ENCODE measurements at regions not wholly inside any gene's neighbourhood (a gene's known extent, or its start where the extent isn't known, plus 50 kb on each side); places are given as distances from the start of the nearest gene placed in this dataset.
"Not testable (repeated sequence)": the region's sequence is repeated elsewhere in the genome, so short reads cannot be mapped to it uniquely, and the experiment has no call there.

DNA sequence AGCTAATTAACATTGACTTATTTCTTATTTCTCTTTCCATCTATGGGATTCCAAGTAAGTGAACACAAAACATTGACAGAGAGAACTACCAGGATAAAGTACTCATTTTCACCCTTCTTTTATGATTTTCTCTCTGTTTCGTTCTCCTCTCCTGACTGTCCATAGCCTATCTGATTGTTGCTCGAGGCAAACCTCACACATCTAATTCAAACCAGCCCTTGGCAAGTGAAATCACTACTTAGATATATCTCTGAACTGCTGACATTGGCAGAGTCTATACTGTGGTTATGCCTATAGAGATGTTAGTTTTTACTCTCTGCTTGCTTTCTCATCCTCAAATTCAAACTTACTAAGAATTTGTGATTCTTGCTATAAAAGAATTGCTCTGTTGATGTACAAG, 248.8 kb downstream of the ISL1 start:
- Histone ChIP-seq H3K27ac (ENCODE audit: low read depth in 2 of 2, low read length in 1 of 2) (peak overlapping the region in 1 of 2 experiments; percentile 83; a peak in 2 of 4 replicates), H4K20me1 (ENCODE audit: insufficient read depth) (no peaks in the 10 kb centered on the region), H3K79me2 (ENCODE audit: insufficient read depth) (no peaks in the 10 kb centered on the region), H3K36me3 (replicated peaks in 1 of 2; ENCODE audit: control insufficient read depth in 1 of 2, insufficient read depth in 2 of 2, low read length in 1 of 2) (no peaks in the 10 kb centered on the region), H3F3A (replicated peaks; ENCODE audit: insufficient read depth) (no peaks in the 10 kb centered on the region), H3K9me2 (no peaks in the 10 kb centered on the region), H3K9ac (no peak overlapping the region), H3K4me1 (ENCODE audit: control insufficient read depth in 1 of 2, insufficient read depth in 2 of 2, low read depth in 1 of 2, low read length in 1 of 2) (peaks cover 0 to 17% of the 10 kb centered on the region in 2 experiments; a peak in 2 of 4 replicates), H2AFZ (ENCODE audit: low read depth) (no peak overlapping the region), H3K27me3 (ENCODE audit: insufficient read depth) (no peaks in the 10 kb centered on the region), H3K9me3 (no peaks in the 10 kb centered on the region), H3K4me2 (no peak overlapping the region), H3K4me3 (ENCODE audit: low read depth in 2 of 2, low read length in 1 of 2) (no peak overlapping the region)
- 36% methylated on average over 2 of the region's 2 CpGs for WGBS (ENCODE audit: low lambda C conversion rate)
- TF ChIP-seq MEF2A (IDR thresholded peaks at IDR 0.05; ENCODE audit: borderline replicate concordance, low read depth) (no peak), TCF12 (IDR thresholded peaks at IDR 0.05) (0 out of 2 replicates have a peak, but pooled peaks have one; percentile 28), GATA2 (CRISPR knock-in tag; IDR thresholded peaks at IDR 0.05) (peak; percentile 67), EZH2phosphoT487 (IDR thresholded peaks at IDR 0.05; ENCODE audit: borderline replicate concordance, low read depth) (no peak), RXRA (IDR thresholded peaks at IDR 0.05; ENCODE audit: borderline replicate concordance, low read depth) (no peak), MXI1 (IDR thresholded peaks at IDR 0.05; ENCODE audit: low read depth, low read length) (no peak), EP300 (IDR thresholded peaks at IDR 0.05; ENCODE audit: borderline replicate concordance in 1 of 2, low read depth in 1 of 2, low read length in 1 of 2) (peak in 1 of 2 experiments; percentile 53; a peak in 2 of 4 replicates), RAD21 (IDR thresholded peaks at IDR 0.05; ENCODE audit: low read length) (peak; percentile 22; the same call in 1 of the 2 replicates), RCOR1 (IDR thresholded peaks at IDR 0.05; ENCODE audit: low read length) (no peak)
- peak; percentile 42 for DNase-seq
- CTCF ChIA-PET, result interaction anchor here (0.9 to 1.0 kb wide), 3 partner anchors 13 to 130 kb away, joined by 3 read pairs; no protein-coding TSS in a partner anchor
- POLR2A ChIA-PET, result no interaction called here

- 34% methylated on average over 2 of the region's 2 CpGs for WGBS (ENCODE audit: low lambda C conversion rate)
- TF ChIP-seq NFIC (IDR thresholded peaks at IDR 0.05; ENCODE audit: borderline replicate concordance) (peak; percentile 72), GABPA (IDR thresholded peaks at IDR 0.05; ENCODE audit: low read depth) (no peak)
- H3K79me2 ChIP-seq (ENCODE audit: insufficient read depth), result no peaks in the 10 kb centered on the region
- H3K36me3 ChIP-seq (replicated peaks in 1 of 2; ENCODE audit: control insufficient read depth in 1 of 2, insufficient read depth in 2 of 2, low read length in 1 of 2), result no peaks in the 10 kb centered on the region
- no peak overlapping the region for H3K4me2 ChIP-seq
- no peaks in the 10 kb centered on the region for H3K27me3 ChIP-seq (ENCODE audit: insufficient read depth)
- H2AFZ ChIP-seq (ENCODE audit: low read depth), result no peak overlapping the region
- no peaks in the 10 kb centered on the region for H4K20me1 ChIP-seq (ENCODE audit: insufficient read depth)
- ChIA-PET CTCF (interaction anchor here (0.9 to 1.0 kb wide), 3 partner anchors 14 to 129 kb away, joined by 3 read pairs; no protein-coding TSS in a partner anchor), POLR2A (no interaction called here)
- H3K9me2 ChIP-seq, result no peaks in the 10 kb centered on the region
- H3K9me3 ChIP-seq, result no peaks in the 10 kb centered on the region
- H3K27ac ChIP-seq (ENCODE audit: low read depth in 2 of 2, low read length in 1 of 2), result peak overlapping the region in 1 of 2 experiments; percentile 83; a peak in 2 of 4 replicates
- H3F3A ChIP-seq (replicated peaks; ENCODE audit: insufficient read depth), result no peaks in the 10 kb centered on the region
- no peak overlapping the region for H3K4me3 ChIP-seq (ENCODE audit: low read depth in 2 of 2, low read length in 1 of 2)
- peaks cover 0 to 17% of the 10 kb centered on the region in 2 experiments; a peak in 2 of 4 replicates for H3K4me1 ChIP-seq (ENCODE audit: control insufficient read depth in 1 of 2, insufficient read depth in 2 of 2, low read depth in 1 of 2, low read length in 1 of 2)
- H3K9ac ChIP-seq, result no peak overlapping the region
- no peak for DNase-seq
Observed at GRCh38 chr5:51632793-51633192, 249.5 kb downstream of the ISL1 start.

- H2AFZ ChIP-seq (ENCODE audit: low read depth), result not testable (repeated sequence)
Observed at GRCh38 chr5:51636973-51637372, 253.7 kb downstream of the ISL1 start.

More at GRCh38 chr5:51636973-51637372, 253.7 kb downstream of the ISL1 start:
- H3K4me3 ChIP-seq (ENCODE audit: low read depth in 2 of 2, low read length in 1 of 2); DNase-seq; H4K20me1 ChIP-seq (ENCODE audit: insufficient read depth); H3K79me2 ChIP-seq (ENCODE audit: insufficient read depth); CTCF ChIA-PET; H3K27ac ChIP-seq (ENCODE audit: low read depth in 2 of 2, low read length in 1 of 2); POLR2A ChIA-PET; H3K9me3 ChIP-seq; H3K9me2 ChIP-seq; H3K36me3 ChIP-seq (replicated peaks in 1 of 2; ENCODE audit: control insufficient read depth in 1 of 2, insufficient read depth in 2 of 2, low read length in 1 of 2); H3F3A ChIP-seq (replicated peaks; ENCODE audit: insufficient read depth); H3K27me3 ChIP-seq (ENCODE audit: insufficient read depth); H3K4me2 ChIP-seq; H3K9ac ChIP-seq: not testable (repeated sequence)
- H3K4me1 ChIP-seq (ENCODE audit: control insufficient read depth in 1 of 2, insufficient read depth in 2 of 2, low read depth in 1 of 2, low read length in 1 of 2), result peaks cover 0 to 13% of the 10 kb centered on the region in 2 experiments; a peak in 2 of 4 replicates
- 89% methylated on average over 6 of the region's 6 CpGs for WGBS (ENCODE audit: low lambda C conversion rate)

All from SK-N-SH (cell line).